ENCODE measurements at regions not wholly inside any gene's neighbourhood (a gene's known extent, or its start where the extent isn't known, plus 50 kb on each side); places are given as distances from the start of the nearest gene placed in this dataset.
A peak's percentile ranks its signal among the peaks of the same experiment; 100 is the strongest.
"Not testable (repeated sequence)": the region's sequence is repeated elsewhere in the genome, so short reads cannot be mapped to it uniquely, and the experiment has no call there.

- no peak for DNase-seq
Measured at GRCh38 chr7:68816491-68816890, 781.8 kb upstream of the AUTS2 start.

- DNase-seq, result no peak
Measured at GRCh38 chr7:68820321-68820720, 778.0 kb upstream of the AUTS2 start.

GRCh38 chr7:68821846-68822245 lies 776.4 kb upstream of the AUTS2 start:
- no peak for DNase-seq

- DNase-seq, result peak; percentile 79
Measured at GRCh38 chr7:68823996-68824780, 774.1 kb upstream of the AUTS2 start.

- DNase-seq, result no peak
Measured at GRCh38 chr7:68828575-68828974, 769.7 kb upstream of the AUTS2 start.

GRCh38 chr7:68833422-68833821 lies 764.9 kb upstream of the AUTS2 start:
- DNase-seq, result no peak

- DNase-seq, result no peak
Measured at GRCh38 chr7:68839014-68839413, 759.3 kb upstream of the AUTS2 start.

- DNase-seq, result no peak
Measured at GRCh38 chr7:68840991-68841390, 757.3 kb upstream of the AUTS2 start.

- not testable (repeated sequence) for DNase-seq
Measured at GRCh38 chr7:68843985-68844384, 754.3 kb upstream of the AUTS2 start.

- DNase-seq, result no peak
Measured at GRCh38 chr7:68846811-68847325, 751.4 kb upstream of the AUTS2 start.

GRCh38 chr7:68853254-68853653 lies 745.0 kb upstream of the AUTS2 start:
- DNase-seq, result no peak

GRCh38 chr7:68857571-68857970 lies 740.7 kb upstream of the AUTS2 start:
- no peak for DNase-seq

- peak; percentile 12 for DNase-seq
Measured at GRCh38 chr7:68858497-68858896, 739.8 kb upstream of the AUTS2 start.

- no peak for DNase-seq
Measured at GRCh38 chr7:68861171-68861570, 737.1 kb upstream of the AUTS2 start.

- no peak for DNase-seq
Measured at GRCh38 chr7:68862261-68862660, 736.0 kb upstream of the AUTS2 start.

GRCh38 chr7:68862736-68863135 lies 735.5 kb upstream of the AUTS2 start:
- no peak for DNase-seq

GRCh38 chr7:68865351-68866199 lies 732.7 kb upstream of the AUTS2 start:
- peak; percentile 89 for DNase-seq

GRCh38 chr7:68866200-68866570 lies 732.1 kb upstream of the AUTS2 start:
- DNase-seq, result no peak

GRCh38 chr7:68866721-68867120 lies 731.6 kb upstream of the AUTS2 start:
- DNase-seq, result not testable (repeated sequence)

GRCh38 chr7:68868978-68869377 lies 729.3 kb upstream of the AUTS2 start:
- DNase-seq, result no peak

- DNase-seq, result no peak
Measured at GRCh38 chr7:68873616-68874015, 724.7 kb upstream of the AUTS2 start.

GRCh38 chr7:68875857-68876256 lies 722.4 kb upstream of the AUTS2 start:
- DNase-seq, result no peak

GRCh38 chr7:68887116-68887515 lies 711.2 kb upstream of the AUTS2 start:
- not testable (repeated sequence) for DNase-seq

- DNase-seq, result no peak
Measured at GRCh38 chr7:68888971-68889385, 709.3 kb upstream of the AUTS2 start.

All from NCI-H226 (cell line).